GM12878 (cell line): ENCODE measurements at regions not wholly inside any gene's neighbourhood (a gene's known extent, or its start where the extent isn't known, plus 50 kb on each side); places are given as distances from the start of the nearest gene placed in this dataset.

Experiments
- CHD2 ChIP-seq: IDR thresholded peaks from 2 replicates; pipeline ENCODE4 v1.6.1; 2011; ENCODE audit warnings: low read depth, low read length, improper control_type of control experiment, borderline replicate concordance
- ELK1 ChIP-seq: IDR thresholded peaks from 2 replicates; pipeline ENCODE4 v1.6.1; 2012; ENCODE audit warnings: low read depth, low read length, improper control_type of control experiment
- MEF2A ChIP-seq: IDR thresholded peaks from 2 replicates; pipeline ENCODE4 v1.6.1; 2011; ENCODE audit warnings: low read depth, mild to moderate bottlenecking, low read length, moderate library complexity; ENCODE audit not compliant: insufficient read depth
- PRDM15 ChIP-seq: fragments of 450-650 bp; formaldehyde crosslinking; IDR thresholded peaks from 2 replicates; pipeline ENCODE4 v1.4.0; 2020; ENCODE audit warnings: mild to moderate bottlenecking, moderate library complexity
- ZBTB11 ChIP-seq: fragments of 450-650 bp; formaldehyde crosslinking; IDR thresholded peaks from 2 replicates; pipeline ENCODE4 v1.5.0; 2022; ENCODE audit warnings: mild to moderate bottlenecking, missing genetic modification characterization

- TF ChIP-seq MEF2A (no peak), ELK1 (no peak), PRDM15 (CRISPR knock-in tag) (no peak), CHD2 (no peak), ZBTB11 (CRISPR knock-in tag) (no peak)
Observed at GRCh38 chr7:156041398-156041797, 229.1 kb upstream of the SHH start (continued).
